ENCODE measurements at regions not wholly inside any gene's neighbourhood (a gene's known extent, or its start where the extent isn't known, plus 50 kb on each side); places are given as distances from the start of the nearest gene placed in this dataset.
"Not testable (repeated sequence)": the region's sequence is repeated elsewhere in the genome, so short reads cannot be mapped to it uniquely, and the experiment has no call there.

DNA sequence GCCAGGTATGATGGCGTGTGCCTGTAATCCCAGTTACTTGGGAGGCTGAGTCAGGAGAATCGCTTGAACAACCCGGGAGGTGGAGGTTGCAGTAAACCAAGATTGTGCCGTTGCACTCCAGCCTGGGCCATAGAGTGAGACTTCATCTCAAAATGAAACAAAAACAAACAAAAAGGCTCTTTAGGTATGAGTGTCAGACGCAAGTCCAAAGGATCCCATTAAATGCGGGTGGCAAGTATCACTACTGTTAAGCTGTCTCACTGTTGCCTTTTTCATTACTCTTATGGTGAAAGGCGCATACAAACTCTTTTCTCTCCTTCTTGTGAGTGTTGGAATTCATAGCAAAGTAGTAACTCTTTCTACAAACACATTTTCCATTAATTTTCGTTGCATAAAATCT is 688.5 kb upstream of the CHD1 start:
- WGBS (ENCODE audit: insufficient coverage, insufficient read length) = no CpG with 5 or more reads among the region's 8 CpGs
- no peaks in the 10 kb centered on the region for H3K4me1 ChIP-seq (ENCODE audit: control insufficient read depth, insufficient read depth, low read length)
- no peaks in the 10 kb centered on the region for H3K9me3 ChIP-seq (ENCODE audit: control insufficient read depth, insufficient read depth, low read length)
- H3K4me3 ChIP-seq (ENCODE audit: low read length) = no peak overlapping the region
- H3K36me3 ChIP-seq (ENCODE audit: control insufficient read depth, insufficient read depth, low read length) = no peaks in the 10 kb centered on the region
- H3K27ac ChIP-seq (ENCODE audit: low read length) = no peak overlapping the region
- DNase-seq (ENCODE audit: low read depth, low spot score) = no peak
- H3K27me3 ChIP-seq (ENCODE audit: control insufficient read depth, insufficient read depth, low read length) = no peaks in the 10 kb centered on the region

DNA sequence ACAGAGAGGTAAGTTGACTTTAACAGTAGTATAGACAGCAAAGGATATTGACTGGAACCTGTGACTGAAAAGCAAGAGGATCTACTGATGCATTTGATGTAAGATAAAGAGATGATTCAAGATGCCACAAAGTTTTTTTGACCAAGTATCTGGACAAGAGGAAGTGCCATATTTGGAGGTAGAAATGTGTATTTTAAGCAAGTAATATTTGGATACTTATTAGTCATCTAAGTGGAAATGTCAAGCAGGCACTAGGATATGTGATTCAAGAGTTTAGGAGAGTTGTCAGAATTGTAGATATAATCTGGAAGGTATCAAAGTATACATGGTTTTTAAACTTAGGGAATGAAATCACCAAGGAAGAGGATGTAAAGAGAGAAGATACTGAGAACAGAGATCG is 686.1 kb upstream of the CHD1 start:
- DNase-seq (ENCODE audit: low read depth, low spot score) = no peak
- WGBS (ENCODE audit: insufficient coverage, insufficient read length) = 100% methylated on average over 1 of the region's 1 CpG
- H3K27ac ChIP-seq (ENCODE audit: low read length) = no peak overlapping the region
- no peaks in the 10 kb centered on the region for H3K4me1 ChIP-seq (ENCODE audit: control insufficient read depth, insufficient read depth, low read length)
- H3K4me3 ChIP-seq (ENCODE audit: low read length) = no peak overlapping the region
- H3K27me3 ChIP-seq (ENCODE audit: control insufficient read depth, insufficient read depth, low read length) = no peaks in the 10 kb centered on the region
- H3K9me3 ChIP-seq (ENCODE audit: control insufficient read depth, insufficient read depth, low read length) = no peaks in the 10 kb centered on the region
- no peaks in the 10 kb centered on the region for H3K36me3 ChIP-seq (ENCODE audit: control insufficient read depth, insufficient read depth, low read length)

DNA sequence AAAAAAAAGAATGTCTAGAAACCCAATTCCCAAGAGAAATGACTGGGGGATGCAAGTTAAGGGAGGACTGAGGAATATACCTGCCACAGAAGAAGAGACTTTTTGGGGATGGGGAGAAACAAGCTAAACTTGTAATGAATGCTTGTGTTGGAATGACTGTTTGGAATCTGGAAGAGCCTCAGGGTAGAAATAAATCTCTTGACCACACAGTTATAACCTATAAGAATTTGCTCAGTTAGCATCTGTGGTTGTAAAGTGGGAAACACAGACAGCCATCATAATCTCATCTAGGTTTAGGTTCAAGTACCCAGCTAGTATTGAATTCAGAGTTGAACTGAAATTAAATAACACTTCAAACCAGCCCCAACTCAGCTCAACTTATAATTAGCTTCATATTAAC is 678.3 kb upstream of the CHD1 start:
- Histone ChIP-seq H3K4me1 (ENCODE audit: control insufficient read depth, insufficient read depth, low read length) (no peaks in the 10 kb centered on the region), H3K27ac (ENCODE audit: low read length) (no peak overlapping the region), H3K27me3 (ENCODE audit: control insufficient read depth, insufficient read depth, low read length) (no peaks in the 10 kb centered on the region), H3K36me3 (ENCODE audit: control insufficient read depth, insufficient read depth, low read length) (no peaks in the 10 kb centered on the region), H3K9me3 (ENCODE audit: control insufficient read depth, insufficient read depth, low read length) (no peaks in the 10 kb centered on the region), H3K4me3 (ENCODE audit: low read length) (no peak overlapping the region)
- no peak for DNase-seq (ENCODE audit: low read depth, low spot score)

DNA sequence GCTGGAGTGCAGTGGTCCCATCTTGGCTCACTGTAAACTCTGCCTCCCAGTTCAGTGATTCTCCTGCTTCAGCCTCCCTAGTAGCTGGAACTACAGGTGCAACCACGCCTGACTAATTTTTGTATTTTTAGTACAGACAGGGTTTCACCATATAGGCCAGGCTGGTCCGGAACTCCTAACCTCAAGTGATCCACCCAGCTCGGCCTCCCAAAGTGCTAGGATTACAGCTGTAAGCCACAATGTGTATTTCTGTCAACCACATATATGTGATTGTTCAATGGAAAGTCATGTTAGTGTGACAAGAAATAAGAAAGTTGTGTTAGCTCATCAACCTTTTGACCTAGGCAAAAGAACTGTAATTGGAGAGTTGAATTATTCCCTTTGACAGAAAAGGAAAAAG is 677.1 kb upstream of the CHD1 start:
- Histone ChIP-seq H3K27ac (ENCODE audit: low read length) (no peak overlapping the region), H3K9me3 (ENCODE audit: control insufficient read depth, insufficient read depth, low read length) (no peaks in the 10 kb centered on the region), H3K4me3 (ENCODE audit: low read length) (no peak overlapping the region), H3K36me3 (ENCODE audit: control insufficient read depth, insufficient read depth, low read length) (no peaks in the 10 kb centered on the region), H3K4me1 (ENCODE audit: control insufficient read depth, insufficient read depth, low read length) (no peaks in the 10 kb centered on the region), H3K27me3 (ENCODE audit: control insufficient read depth, insufficient read depth, low read length) (no peaks in the 10 kb centered on the region)
- no CpG with 5 or more reads among the region's 3 CpGs for WGBS (ENCODE audit: insufficient coverage, insufficient read length)
- DNase-seq (ENCODE audit: low read depth, low spot score) = no peak

DNA sequence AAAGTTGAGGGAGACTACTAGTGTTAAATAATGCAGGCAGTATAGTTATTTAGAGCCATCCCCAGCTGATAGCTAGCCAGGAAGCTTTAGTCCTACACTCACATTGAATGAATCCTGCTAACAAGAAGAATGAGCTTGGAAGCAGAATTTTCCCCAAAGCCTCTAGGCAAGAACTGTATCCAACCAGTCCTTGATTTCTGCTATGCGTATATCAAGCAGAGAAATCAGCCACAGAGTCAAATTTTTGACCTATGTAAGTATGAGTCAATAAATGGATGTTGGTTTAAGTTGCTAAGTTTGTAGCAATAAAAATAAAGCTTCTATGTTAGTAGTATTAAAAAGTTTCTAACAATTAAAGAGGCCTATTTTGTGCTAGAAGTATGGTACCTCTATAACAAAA is 672.1 kb upstream of the CHD1 start:
- H3K27me3 ChIP-seq (ENCODE audit: control insufficient read depth, insufficient read depth, low read length) = no peaks in the 10 kb centered on the region
- no peak for DNase-seq (ENCODE audit: low read depth, low spot score)
- H3K4me3 ChIP-seq (ENCODE audit: low read length) = no peak overlapping the region
- no peaks in the 10 kb centered on the region for H3K36me3 ChIP-seq (ENCODE audit: control insufficient read depth, insufficient read depth, low read length)
- no peaks in the 10 kb centered on the region for H3K4me1 ChIP-seq (ENCODE audit: control insufficient read depth, insufficient read depth, low read length)
- H3K27ac ChIP-seq (ENCODE audit: low read length) = no peak overlapping the region
- H3K9me3 ChIP-seq (ENCODE audit: control insufficient read depth, insufficient read depth, low read length) = no peaks in the 10 kb centered on the region
- WGBS (ENCODE audit: insufficient coverage, insufficient read length) = no CpG with 5 or more reads among the region's 1 CpG

DNA sequence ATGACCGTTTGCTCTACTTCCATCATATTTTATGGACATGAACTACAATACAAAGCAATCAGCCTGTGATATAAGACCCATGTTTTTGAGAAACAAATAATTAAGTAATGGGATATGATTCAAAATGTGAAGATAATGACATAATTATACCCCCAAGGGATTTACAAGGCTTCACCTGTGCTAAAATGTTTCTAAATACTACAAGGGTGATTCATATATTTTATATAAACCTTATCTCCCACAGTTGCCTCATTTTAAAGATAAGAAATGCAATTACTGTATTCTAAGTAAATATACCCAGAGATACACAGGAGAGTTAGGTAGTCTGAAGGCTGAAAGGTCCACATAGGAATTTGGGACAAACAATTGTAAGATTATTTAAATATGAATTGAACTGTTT is 662.0 kb upstream of the CHD1 start:
- Histone ChIP-seq H3K4me3 (ENCODE audit: low read length) (no peak overlapping the region), H3K9me3 (ENCODE audit: control insufficient read depth, insufficient read depth, low read length) (no peaks in the 10 kb centered on the region), H3K27ac (ENCODE audit: low read length) (no peak overlapping the region), H3K27me3 (ENCODE audit: control insufficient read depth, insufficient read depth, low read length) (no peaks in the 10 kb centered on the region), H3K4me1 (ENCODE audit: control insufficient read depth, insufficient read depth, low read length) (peaks cover 3% of the 10 kb centered on the region; the same call in 1 of the 2 replicates), H3K36me3 (ENCODE audit: control insufficient read depth, insufficient read depth, low read length) (no peaks in the 10 kb centered on the region)
- no peak for DNase-seq (ENCODE audit: low read depth, low spot score)
- no CpG with 5 or more reads among the region's 1 CpG for WGBS (ENCODE audit: insufficient coverage, insufficient read length)

DNA sequence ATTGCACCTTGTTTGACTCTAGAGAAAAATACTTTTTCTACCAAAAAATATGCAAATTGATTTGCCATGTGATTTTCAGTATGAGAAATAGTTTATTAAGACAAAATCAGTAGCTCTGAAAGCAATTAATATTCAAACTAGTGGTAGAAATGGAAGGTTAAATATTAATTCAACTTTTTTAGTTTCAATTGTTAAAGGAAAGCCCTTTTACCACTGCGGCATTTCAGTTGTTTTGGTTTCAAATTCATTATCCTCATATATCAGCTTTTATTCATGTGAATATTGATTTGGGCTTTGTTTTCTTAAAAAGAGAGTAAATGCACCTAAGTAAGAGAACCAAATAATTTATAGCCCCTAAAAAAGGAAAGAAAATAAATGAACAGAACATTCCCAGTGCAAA is 660.6 kb upstream of the CHD1 start:
- Histone ChIP-seq H3K4me1 (ENCODE audit: control insufficient read depth, insufficient read depth, low read length) (peaks cover 3% of the 10 kb centered on the region; the same call in 1 of the 2 replicates), H3K9me3 (ENCODE audit: control insufficient read depth, insufficient read depth, low read length) (no peaks in the 10 kb centered on the region), H3K36me3 (ENCODE audit: control insufficient read depth, insufficient read depth, low read length) (no peaks in the 10 kb centered on the region), H3K27me3 (ENCODE audit: control insufficient read depth, insufficient read depth, low read length) (no peaks in the 10 kb centered on the region), H3K27ac (ENCODE audit: low read length) (no peak overlapping the region), H3K4me3 (ENCODE audit: low read length) (no peak overlapping the region)
- no CpG with 5 or more reads among the region's 1 CpG for WGBS (ENCODE audit: insufficient coverage, insufficient read length)
- no peak for DNase-seq (ENCODE audit: low read depth, low spot score)

DNA sequence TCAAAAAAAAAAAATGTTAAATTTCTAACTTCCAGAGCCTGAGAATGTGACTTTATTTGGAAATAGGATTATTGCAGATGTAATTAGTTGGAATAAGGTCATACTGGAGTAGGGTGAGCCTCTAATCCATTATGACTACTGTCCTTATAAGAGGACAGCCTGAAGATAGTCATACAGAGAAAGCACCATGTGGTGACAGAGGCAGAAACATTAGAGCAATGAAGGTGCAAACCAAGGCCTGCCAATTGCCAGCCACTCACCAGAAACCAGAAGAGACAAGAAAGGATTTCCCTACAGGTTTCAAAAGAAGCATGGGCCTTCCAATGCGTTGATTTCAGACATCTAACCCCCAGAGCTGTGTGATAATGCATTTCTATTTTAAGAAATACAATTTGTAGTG is 659.2 kb upstream of the CHD1 start:
- DNase-seq (ENCODE audit: low read depth, low spot score) = no peak
- Histone ChIP-seq H3K27ac (ENCODE audit: low read length) (no peak overlapping the region), H3K36me3 (ENCODE audit: control insufficient read depth, insufficient read depth, low read length) (no peaks in the 10 kb centered on the region), H3K27me3 (ENCODE audit: control insufficient read depth, insufficient read depth, low read length) (no peaks in the 10 kb centered on the region), H3K4me3 (ENCODE audit: low read length) (no peak overlapping the region), H3K9me3 (ENCODE audit: control insufficient read depth, insufficient read depth, low read length) (no peaks in the 10 kb centered on the region), H3K4me1 (ENCODE audit: control insufficient read depth, insufficient read depth, low read length) (peaks cover 3% of the 10 kb centered on the region; the same call in 1 of the 2 replicates)
- WGBS (ENCODE audit: insufficient coverage, insufficient read length) = no CpG with 5 or more reads among the region's 1 CpG

DNA sequence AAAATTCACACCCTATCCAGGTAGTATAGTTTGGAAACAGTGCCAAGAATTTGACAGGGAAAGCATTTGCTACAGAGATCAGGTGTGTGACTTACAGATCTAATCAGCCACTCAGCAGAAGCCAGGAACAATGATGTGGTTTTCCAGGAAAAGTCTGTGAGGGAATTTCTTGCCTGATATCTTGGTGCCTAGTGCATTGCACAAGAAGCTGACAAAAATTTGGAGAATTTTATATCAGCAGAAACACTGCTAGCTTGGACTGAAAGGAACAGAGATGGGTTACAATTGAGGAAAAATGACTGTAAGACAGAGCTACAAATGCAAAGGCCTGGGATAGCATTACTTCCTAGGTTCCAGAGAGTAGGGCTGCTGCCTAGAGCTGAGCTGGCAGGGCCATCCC is 658.1 kb upstream of the CHD1 start:
- no peak overlapping the region for H3K27ac ChIP-seq (ENCODE audit: low read length)
- DNase-seq (ENCODE audit: low read depth, low spot score) = no peak
- H3K4me1 ChIP-seq (ENCODE audit: control insufficient read depth, insufficient read depth, low read length) = peaks cover 3% of the 10 kb centered on the region; the same call in 1 of the 2 replicates
- H3K36me3 ChIP-seq (ENCODE audit: control insufficient read depth, insufficient read depth, low read length) = no peaks in the 10 kb centered on the region
- no peak overlapping the region for H3K4me3 ChIP-seq (ENCODE audit: low read length)
- no peaks in the 10 kb centered on the region for H3K27me3 ChIP-seq (ENCODE audit: control insufficient read depth, insufficient read depth, low read length)
- H3K9me3 ChIP-seq (ENCODE audit: control insufficient read depth, insufficient read depth, low read length) = no peaks in the 10 kb centered on the region

DNA sequence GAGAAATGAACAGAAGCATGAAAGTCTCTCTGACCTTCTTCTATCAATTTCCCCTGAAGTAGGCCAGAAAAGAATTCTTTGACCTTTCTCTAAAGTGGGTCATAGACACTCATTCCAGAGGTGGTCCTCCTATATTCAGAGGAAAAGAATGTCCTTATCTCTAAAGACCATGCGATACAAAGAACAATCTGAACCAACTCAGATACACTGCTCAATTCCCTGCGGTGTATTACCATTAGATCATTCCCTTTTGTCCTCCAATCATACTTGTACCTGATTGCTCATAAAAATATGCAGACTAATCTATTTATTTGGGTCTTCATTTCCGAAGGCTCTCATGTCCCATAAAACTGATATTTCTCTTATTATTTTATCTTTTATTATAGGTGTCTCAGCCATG is 652.4 kb upstream of the CHD1 start:
- H3K4me3 ChIP-seq (ENCODE audit: low read length); H3K27me3 ChIP-seq (ENCODE audit: control insufficient read depth, insufficient read depth, low read length); H3K36me3 ChIP-seq (ENCODE audit: control insufficient read depth, insufficient read depth, low read length); DNase-seq (ENCODE audit: low read depth, low spot score); H3K27ac ChIP-seq (ENCODE audit: low read length); H3K4me1 ChIP-seq (ENCODE audit: control insufficient read depth, insufficient read depth, low read length); H3K9me3 ChIP-seq (ENCODE audit: control insufficient read depth, insufficient read depth, low read length): not testable (repeated sequence)
- WGBS (ENCODE audit: insufficient coverage, insufficient read length) = no CpG with 5 or more reads among the region's 3 CpGs

DNA sequence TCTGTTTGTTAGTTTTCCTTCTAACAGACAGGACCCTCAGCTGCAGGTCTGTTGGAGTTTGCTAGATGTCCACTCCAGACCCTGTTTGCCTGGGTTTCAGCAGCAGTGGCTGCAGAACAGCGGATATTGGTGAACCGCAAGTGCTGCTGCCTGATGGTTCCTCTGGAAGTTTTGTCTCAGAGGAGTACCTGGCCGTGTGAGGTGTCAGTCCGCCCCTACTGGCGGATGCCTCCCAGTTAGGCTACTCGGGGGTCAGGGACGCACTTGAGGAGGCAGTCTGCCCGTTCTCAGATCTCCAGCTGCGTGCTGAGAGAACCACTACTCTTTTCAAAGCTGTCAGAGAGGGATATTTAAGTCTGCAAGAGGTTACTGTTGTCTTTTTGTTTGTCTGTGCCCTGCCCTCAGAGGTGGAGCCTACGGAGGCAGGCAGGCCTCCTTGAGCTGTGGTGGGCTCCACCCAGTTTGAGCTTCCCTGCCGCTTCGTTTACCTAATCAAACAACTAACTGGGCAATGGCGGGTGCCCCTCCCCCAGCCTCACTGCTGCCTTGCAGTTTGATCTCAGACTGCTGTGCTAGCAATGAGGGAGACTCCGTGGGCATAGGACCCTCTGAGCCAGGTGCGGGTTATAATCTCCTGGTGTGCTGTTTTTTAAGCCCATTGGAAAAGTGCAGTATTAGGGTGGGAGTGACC is 634.3 kb upstream of the CHD1 start:
- H3K9me3 ChIP-seq (ENCODE audit: control insufficient read depth, insufficient read depth, low read length); H3K4me3 ChIP-seq (ENCODE audit: low read length); H3K27me3 ChIP-seq (ENCODE audit: control insufficient read depth, insufficient read depth, low read length); H3K36me3 ChIP-seq (ENCODE audit: control insufficient read depth, insufficient read depth, low read length); H3K4me1 ChIP-seq (ENCODE audit: control insufficient read depth, insufficient read depth, low read length); DNase-seq (ENCODE audit: low read depth, low spot score); H3K27ac ChIP-seq (ENCODE audit: low read length): not testable (repeated sequence)
- no CpG with 5 or more reads among the region's 15 CpGs for WGBS (ENCODE audit: insufficient coverage, insufficient read length)
